ENCODE measurements at regions not wholly inside any gene's neighbourhood (a gene's known extent, or its start where the extent isn't known, plus 50 kb on each side); places are given as distances from the start of the nearest gene placed in this dataset.

GRCh38 chr13:68028701-68029100 lies 798.6 kb upstream of the PCDH9 start:
- Histone ChIP-seq H3K79me2 (ENCODE audit: insufficient read depth, low read length) (no peaks in the 10 kb centered on the region), H4K20me1 (ENCODE audit: insufficient read depth, low read length) (no peaks in the 10 kb centered on the region), H3K9ac (ENCODE audit: low read length) (no peak overlapping the region), H3K4me2 (ENCODE audit: low read length) (no peak overlapping the region), H3K4me3 (ENCODE audit: insufficient read depth, low read depth, low read length) (no peak overlapping the region), H3K4me1 (ENCODE audit: insufficient read depth, low read length) (no peaks in the 10 kb centered on the region), H3K9me3 (ENCODE audit: insufficient read depth, low read depth, low read length) (no peaks in the 10 kb centered on the region), H2AFZ (ENCODE audit: low read depth, low read length) (no peak overlapping the region), H3K36me3 (ENCODE audit: insufficient read depth, low read length) (no peaks in the 10 kb centered on the region), H3K27ac (ENCODE audit: low read depth, low read length) (no peak overlapping the region), H3K27me3 (ENCODE audit: insufficient read depth, low read length) (no peaks in the 10 kb centered on the region)
- H3K4me3 Mint-ChIP-seq (ENCODE audit: unreplicated experiment) = no peak overlapping the region
- no peaks in the 10 kb centered on the region for H3K36me3 Mint-ChIP-seq (ENCODE audit: low read depth, unreplicated experiment)
- DNase-seq (ENCODE audit: low read depth) (no peak), FAIRE-seq (no peak)
- H3K4me1 Mint-ChIP-seq (ENCODE audit: low read depth, unreplicated experiment) = no peaks in the 10 kb centered on the region
- no peak overlapping the region for H3K27ac Mint-ChIP-seq (ENCODE audit: unreplicated experiment)
- TF ChIP-seq CTCF (IDR thresholded peaks at IDR 0.05; ENCODE audit: insufficient read depth, low read depth, low read length) (no peak), EZH2 (IDR thresholded peaks at IDR 0.05; ENCODE audit: insufficient read depth, low read length) (no peak)
- no peaks in the 10 kb centered on the region for H3K27me3 Mint-ChIP-seq (ENCODE audit: low read depth, unreplicated experiment)
- H3K9me3 Mint-ChIP-seq (ENCODE audit: unreplicated experiment) = no peaks in the 10 kb centered on the region

- no peak overlapping the region for H3K27ac ChIP-seq (ENCODE audit: low read depth, low read length)
- no peak overlapping the region for H3K9ac ChIP-seq (ENCODE audit: low read length)
Observed at GRCh38 chr13:68027306-68027705, 797.2 kb upstream of the PCDH9 start.

More at GRCh38 chr13:68027306-68027705, 797.2 kb upstream of the PCDH9 start:
- Histone ChIP-seq H3K27me3 (ENCODE audit: insufficient read depth, low read length) (no peaks in the 10 kb centered on the region), H3K79me2 (ENCODE audit: insufficient read depth, low read length) (no peaks in the 10 kb centered on the region), H3K9me3 (ENCODE audit: insufficient read depth, low read depth, low read length) (no peaks in the 10 kb centered on the region), H2AFZ (ENCODE audit: low read depth, low read length) (no peak overlapping the region), H4K20me1 (ENCODE audit: insufficient read depth, low read length) (no peaks in the 10 kb centered on the region), H3K4me1 (ENCODE audit: insufficient read depth, low read length) (no peaks in the 10 kb centered on the region), H3K36me3 (ENCODE audit: insufficient read depth, low read length) (no peaks in the 10 kb centered on the region), H3K4me3 (ENCODE audit: insufficient read depth, low read depth, low read length) (no peak overlapping the region), H3K4me2 (ENCODE audit: low read length) (no peak overlapping the region)
- Mint-ChIP-seq H3K36me3 (ENCODE audit: low read depth, unreplicated experiment) (no peaks in the 10 kb centered on the region), H3K4me3 (ENCODE audit: unreplicated experiment) (no peak overlapping the region), H3K27ac (ENCODE audit: unreplicated experiment) (no peak overlapping the region), H3K27me3 (ENCODE audit: low read depth, unreplicated experiment) (no peaks in the 10 kb centered on the region), H3K4me1 (ENCODE audit: low read depth, unreplicated experiment) (peaks cover 2% of the 10 kb centered on the region), H3K9me3 (ENCODE audit: unreplicated experiment) (no peaks in the 10 kb centered on the region)
- FAIRE-seq (no peak), DNase-seq (ENCODE audit: low read depth) (no peak)
- TF ChIP-seq CTCF (IDR thresholded peaks at IDR 0.05; ENCODE audit: insufficient read depth, low read depth, low read length) (no peak), EZH2 (IDR thresholded peaks at IDR 0.05; ENCODE audit: insufficient read depth, low read length) (no peak)
